ENCODE measurements at regions not wholly inside any gene's neighbourhood (a gene's known extent, or its start where the extent isn't known, plus 50 kb on each side); places are given as distances from the start of the nearest gene placed in this dataset.

- TF ChIP-seq EZH2 (IDR thresholded peaks at IDR 0.05; ENCODE audit: borderline replicate concordance, low read length) (no peak), CTCF (conservative IDR thresholded peaks at IDR 0.05 in 1 of 2, IDR thresholded peaks at IDR 0.05 in 1 of 2; ENCODE audit: extremely low read depth in 1 of 2, insufficient read depth in 1 of 2, low read depth in 1 of 2, low read length in 2 of 2) (no peak)
These were observed 368.1 kb downstream of the TMEM135 start for GRCh38 chr11:87405843-87406242.

Data from mammary epithelial cell (primary cell).